Loucy (cell line): ENCODE measurements at regions not wholly inside any gene's neighbourhood (a gene's known extent, or its start where the extent isn't known, plus 50 kb on each side); places are given as distances from the start of the nearest gene placed in this dataset.

Experiments used
- EZH2phosphoT487 ChIP-seq: fragments of 200-600 bp; IDR thresholded peaks from 2 replicates; pipeline ENCODE4 v1.6.1; 2018; ENCODE audit warnings: antibody characterized with exemption, mild to moderate bottlenecking, moderate library complexity, borderline replicate concordance
- TF ChIP-seq, protein P1 (sequence below): fragments of 200-600 bp; sonication (generic); conservative IDR thresholded peaks from 2 replicates; pipeline ENCODE4 v1.5.1; 2014; ENCODE audit warnings: mild to moderate bottlenecking, antibody characterized with exemption, low read length

DNA sequence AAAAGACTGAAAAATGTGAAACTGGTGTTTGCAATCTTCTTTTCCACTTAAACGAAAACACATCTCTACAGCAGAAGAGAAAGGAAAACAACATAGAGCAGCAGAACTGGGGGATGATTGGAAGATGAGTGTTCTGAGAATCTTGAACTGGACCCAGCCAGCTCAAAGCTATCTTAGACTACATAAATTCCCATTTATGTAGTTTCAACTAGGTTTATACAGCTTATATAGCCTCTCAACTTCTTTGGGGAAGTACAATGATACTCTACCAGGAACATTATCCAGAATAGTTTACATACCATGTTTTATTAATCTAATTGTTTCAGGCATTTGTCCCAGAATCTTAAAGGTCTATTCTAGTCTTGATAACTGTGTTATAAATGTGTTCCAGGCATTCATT lies 658.2 kb upstream of the LMCD1 start:
- no peak for TF ChIP-seq EZH2phosphoT487
- TF ChIP-seq, protein P1, sequence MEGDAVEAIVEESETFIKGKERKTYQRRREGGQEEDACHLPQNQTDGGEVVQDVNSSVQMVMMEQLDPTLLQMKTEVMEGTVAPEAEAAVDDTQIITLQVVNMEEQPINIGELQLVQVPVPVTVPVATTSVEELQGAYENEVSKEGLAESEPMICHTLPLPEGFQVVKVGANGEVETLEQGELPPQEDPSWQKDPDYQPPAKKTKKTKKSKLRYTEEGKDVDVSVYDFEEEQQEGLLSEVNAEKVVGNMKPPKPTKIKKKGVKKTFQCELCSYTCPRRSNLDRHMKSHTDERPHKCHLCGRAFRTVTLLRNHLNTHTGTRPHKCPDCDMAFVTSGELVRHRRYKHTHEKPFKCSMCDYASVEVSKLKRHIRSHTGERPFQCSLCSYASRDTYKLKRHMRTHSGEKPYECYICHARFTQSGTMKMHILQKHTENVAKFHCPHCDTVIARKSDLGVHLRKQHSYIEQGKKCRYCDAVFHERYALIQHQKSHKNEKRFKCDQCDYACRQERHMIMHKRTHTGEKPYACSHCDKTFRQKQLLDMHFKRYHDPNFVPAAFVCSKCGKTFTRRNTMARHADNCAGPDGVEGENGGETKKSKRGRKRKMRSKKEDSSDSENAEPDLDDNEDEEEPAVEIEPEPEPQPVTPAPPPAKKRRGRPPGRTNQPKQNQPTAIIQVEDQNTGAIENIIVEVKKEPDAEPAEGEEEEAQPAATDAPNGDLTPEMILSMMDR, result no peak
